Upper lobe of right lung (tissue), 1 donor: ENCODE measurements at regions not wholly inside any gene's neighbourhood (a gene's known extent, or its start where the extent isn't known, plus 50 kb on each side); places are given as distances from the start of the nearest gene placed in this dataset.

Experiments
- ATAC-seq: fragments of 200-7000 bp; cut with Tn5 transposase; one replicate; pipeline ENCODE4 v1.9.1; 2020; ENCODE audit warnings: mild to moderate bottlenecking, moderate library complexity
- DNase-seq: peaks from one replicate; pipeline ENCODE4 v3.0.0-alpha.2; 2020
- H3K27ac ChIP-seq: fragments of 200-600 bp; one replicate; pipeline ENCODE4 v1.8.0; 2022
- H3K27me3 ChIP-seq: fragments of 200-600 bp; one replicate; pipeline ENCODE4 v1.8.0; 2022; ENCODE audit warnings: mild to moderate bottlenecking
- H3K36me3 ChIP-seq: fragments of 200-600 bp; one replicate; pipeline ENCODE4 v1.8.0; 2022
- H3K4me1 ChIP-seq: fragments of 200-600 bp; one replicate; pipeline ENCODE4 v1.8.0; 2022
- H3K4me3 ChIP-seq: fragments of 200-600 bp; one replicate; pipeline ENCODE4 v1.8.0; 2022; ENCODE audit warnings: mild to moderate bottlenecking
- H3K9me3 ChIP-seq: fragments of 200-600 bp; one replicate; pipeline ENCODE4 v1.8.0; 2022
- CTCF ChIP-seq: fragments of 200-600 bp; IDR thresholded peaks from one replicate; pipeline ENCODE4 v1.8.0; 2022; ENCODE audit warnings: antibody characterized with exemption
- intact Hi-C: fragments of 100-400 bp; cut with DNase I; formaldehyde crosslinking; loops from one replicate; pipeline ENCODE4 v1.11.0; 2022
- donor health status: DM: no; HTN: yes; CAD: no; lungs with severe emphysema.

GRCh38 chr2:104092886-104093285 is 761.0 kb upstream of the POU3F3 start:
- no peak for DNase-seq
- Histone ChIP-seq H3K27me3 (no peaks in the 10 kb centered on the region), H3K4me3 (no peak overlapping the region), H3K27ac (no peak overlapping the region), H3K4me1 (no peaks in the 10 kb centered on the region), H3K9me3 (no peaks in the 10 kb centered on the region), H3K36me3 (no peaks in the 10 kb centered on the region)
- intact Hi-C loops = no loop called here
- no peak for TF ChIP-seq CTCF
- ATAC-seq = no peak

DNA sequence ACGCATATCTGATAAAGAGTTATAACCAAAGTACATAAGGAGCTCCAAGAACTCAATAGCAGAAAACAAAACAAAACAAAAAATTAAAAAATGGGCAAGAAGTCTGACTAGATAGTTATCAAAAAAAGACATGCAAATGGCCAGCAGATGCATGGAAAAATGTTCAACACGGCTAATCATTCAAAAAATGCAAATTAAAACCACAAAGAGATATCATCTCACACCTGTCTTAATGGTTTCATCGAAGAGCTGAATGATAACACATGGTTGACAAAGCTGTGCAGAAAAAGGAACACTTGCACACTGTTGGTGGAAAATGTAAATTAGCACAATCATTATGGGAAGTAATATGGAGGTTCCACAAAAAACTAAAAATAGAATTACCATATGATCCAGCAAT is 751.3 kb upstream of the POU3F3 start:
- ATAC-seq = no peak

GRCh38 chr2:104109356-104109755 is 744.6 kb upstream of the POU3F3 start:
- Histone ChIP-seq H3K4me3 (no peak overlapping the region), H3K9me3 (no peaks in the 10 kb centered on the region), H3K4me1 (no peaks in the 10 kb centered on the region), H3K27me3 (no peaks in the 10 kb centered on the region), H3K27ac (no peak overlapping the region), H3K36me3 (no peaks in the 10 kb centered on the region)
- no peak for ATAC-seq
- TF ChIP-seq CTCF = no peak
- intact Hi-C loops = no loop called here
- no peak for DNase-seq

More for the DNA sequence above, 751.3 kb upstream of the POU3F3 start:
- H3K36me3 ChIP-seq = no peaks in the 10 kb centered on the region
- no peaks in the 10 kb centered on the region for H3K4me1 ChIP-seq
- no peak for DNase-seq
- H3K9me3 ChIP-seq = no peaks in the 10 kb centered on the region
- TF ChIP-seq CTCF = no peak
- no peaks in the 10 kb centered on the region for H3K27me3 ChIP-seq
- intact Hi-C loops = no loop called here
- no peak overlapping the region for H3K4me3 ChIP-seq
- no peak overlapping the region for H3K27ac ChIP-seq

- Histone ChIP-seq H3K27ac (no peak overlapping the region), H3K36me3 (no peaks in the 10 kb centered on the region), H3K4me1 (no peaks in the 10 kb centered on the region), H3K27me3 (no peaks in the 10 kb centered on the region), H3K9me3 (no peaks in the 10 kb centered on the region), H3K4me3 (no peak overlapping the region)
- TF ChIP-seq CTCF = no peak
- no peak for DNase-seq
- ATAC-seq = no peak
- intact Hi-C loops = no loop called here
These were observed 735.0 kb upstream of the POU3F3 start for GRCh38 chr2:104118889-104119288.

DNA sequence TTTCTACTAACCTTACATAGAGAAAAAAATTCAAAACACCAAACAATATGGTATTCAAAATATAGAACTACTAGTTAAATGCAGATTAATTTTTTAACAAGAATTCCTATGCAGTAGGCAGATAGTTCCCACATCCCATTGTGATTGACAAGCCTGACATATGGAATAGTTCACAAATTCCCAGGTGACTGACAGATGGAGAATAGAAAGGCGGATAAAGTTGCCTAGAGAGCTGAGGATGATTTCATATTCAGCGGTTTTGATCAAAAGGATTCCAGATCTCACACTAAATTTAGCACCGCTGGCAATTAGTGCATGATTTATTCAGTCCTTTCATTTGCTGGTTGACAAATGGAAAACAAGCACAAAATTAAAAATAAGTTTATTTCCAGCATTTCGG is 733.7 kb upstream of the POU3F3 start:
- no peak for TF ChIP-seq CTCF
- intact Hi-C loops = no loop called here
- no peak for DNase-seq
- H3K4me1 ChIP-seq = no peaks in the 10 kb centered on the region
- no peaks in the 10 kb centered on the region for H3K27me3 ChIP-seq
- ATAC-seq = no peak
- no peak overlapping the region for H3K4me3 ChIP-seq
- H3K27ac ChIP-seq = no peak overlapping the region
- no peaks in the 10 kb centered on the region for H3K9me3 ChIP-seq
- no peaks in the 10 kb centered on the region for H3K36me3 ChIP-seq

DNA sequence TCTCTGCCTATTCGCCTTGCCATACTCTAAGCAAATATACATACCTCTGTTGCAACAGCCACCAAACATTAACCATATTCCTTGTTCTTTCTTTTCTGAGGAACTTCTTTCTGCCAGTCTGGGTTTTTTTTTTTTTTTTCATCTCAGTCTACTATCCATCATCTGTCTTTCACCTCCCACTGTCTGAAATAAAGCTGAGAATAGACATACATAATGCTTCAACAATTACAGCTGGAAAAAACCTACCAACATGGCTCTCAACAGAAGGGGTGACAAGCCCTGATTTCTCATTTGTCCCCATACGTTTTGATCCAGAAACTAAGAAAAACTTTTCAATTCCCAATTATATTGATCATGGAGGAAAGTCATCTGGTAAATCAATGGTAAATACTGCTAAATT is 728.8 kb upstream of the POU3F3 start:
- DNase-seq (no peak), ATAC-seq (no peak)
- H3K27ac ChIP-seq = no peak overlapping the region
- H3K36me3 ChIP-seq = no peaks in the 10 kb centered on the region
- no peaks in the 10 kb centered on the region for H3K27me3 ChIP-seq
- no peak overlapping the region for H3K4me3 ChIP-seq
- intact Hi-C loops = no loop called here
- no peaks in the 10 kb centered on the region for H3K9me3 ChIP-seq
- no peak for TF ChIP-seq CTCF
- H3K4me1 ChIP-seq = no peaks in the 10 kb centered on the region
